Lower lobe of right lung (tissue), 2 donors: ENCODE measurements at regions not wholly inside any gene's neighbourhood (a gene's known extent, or its start where the extent isn't known, plus 50 kb on each side); places are given as distances from the start of the nearest gene placed in this dataset.

Experiments used
- ATAC-seq, 2 donors: fragments of 200-7000 bp; cut with Tn5 transposase; one replicate each; pipeline ENCODE4 v1.9.1; 2020 to 2022; ENCODE audit warnings: mild to moderate bottlenecking in 2 of 2, moderate library complexity in 2 of 2
- DNase-seq: peaks from one replicate; pipeline ENCODE4 v3.0.0-alpha.2; 2020
- H3K27ac ChIP-seq: fragments of 200-600 bp; one replicate; pipeline ENCODE4 v1.8.0; 2022
- H3K27me3 ChIP-seq: fragments of 200-600 bp; one replicate; pipeline ENCODE4 v1.8.0; 2022; ENCODE audit warnings: low read depth
- H3K36me3 ChIP-seq: fragments of 200-600 bp; one replicate; pipeline ENCODE4 v1.8.0; 2022; ENCODE audit warnings: mild to moderate bottlenecking
- H3K4me1 ChIP-seq: fragments of 200-600 bp; one replicate; pipeline ENCODE4 v1.8.0; 2022
- H3K4me3 ChIP-seq: fragments of 200-600 bp; one replicate; pipeline ENCODE4 v1.8.0; 2022; ENCODE audit warnings: mild to moderate bottlenecking
- H3K9me3 ChIP-seq: fragments of 200-600 bp; one replicate; pipeline ENCODE4 v1.8.0; 2022
- CTCF ChIP-seq: fragments of 200-600 bp; IDR thresholded peaks from one replicate; pipeline ENCODE4 v1.8.0; 2022; ENCODE audit warnings: antibody characterized with exemption, mild to moderate bottlenecking
- intact Hi-C: fragments of 100-400 bp; cut with DNase I; formaldehyde crosslinking; loops from one replicate; pipeline ENCODE4 v1.11.0; 2022
- donor health status: DM: no; HTN: yes; CAD: no; lungs with severe emphysema.

- no peak overlapping the region for H3K27ac ChIP-seq
- no peak for TF ChIP-seq CTCF
- H3K4me3 ChIP-seq: no peak overlapping the region
- H3K9me3 ChIP-seq: no peaks in the 10 kb centered on the region
- no peak for ATAC-seq
- H3K36me3 ChIP-seq: no peaks in the 10 kb centered on the region
- no peaks in the 10 kb centered on the region for H3K27me3 ChIP-seq
- no peaks in the 10 kb centered on the region for H3K4me1 ChIP-seq
- intact Hi-C loops: no loop called here
- no peak for DNase-seq
Measured at GRCh38 chr1:191685669-191686068, 472.6 kb upstream of the RGS18 start.

- intact Hi-C loops: no loop called here
- Histone ChIP-seq H3K36me3 (no peaks in the 10 kb centered on the region), H3K27ac (no peak overlapping the region), H3K4me1 (no peaks in the 10 kb centered on the region), H3K27me3 (no peaks in the 10 kb centered on the region), H3K9me3 (no peaks in the 10 kb centered on the region), H3K4me3 (no peak overlapping the region)
- ATAC-seq (no peak), DNase-seq (no peak)
- no peak for TF ChIP-seq CTCF
Measured at GRCh38 chr1:191687721-191688120, 470.5 kb upstream of the RGS18 start.

- intact Hi-C loops: no loop called here
- H3K36me3 ChIP-seq: no peaks in the 10 kb centered on the region
- ATAC-seq (no peak), DNase-seq (no peak)
- H3K27me3 ChIP-seq: no peaks in the 10 kb centered on the region
- H3K9me3 ChIP-seq: no peaks in the 10 kb centered on the region
- no peak overlapping the region for H3K4me3 ChIP-seq
- TF ChIP-seq CTCF: no peak
- H3K4me1 ChIP-seq: no peaks in the 10 kb centered on the region
- H3K27ac ChIP-seq: no peak overlapping the region
Measured at GRCh38 chr1:191690931-191691330, 467.3 kb upstream of the RGS18 start.

- DNase-seq (no peak), ATAC-seq (no peak)
- Histone ChIP-seq H3K9me3 (no peaks in the 10 kb centered on the region), H3K27me3 (no peaks in the 10 kb centered on the region), H3K4me3 (no peak overlapping the region), H3K4me1 (no peaks in the 10 kb centered on the region), H3K27ac (no peak overlapping the region), H3K36me3 (no peaks in the 10 kb centered on the region)
- no peak for TF ChIP-seq CTCF
- intact Hi-C loops: no loop called here
Measured at GRCh38 chr1:191693797-191694196, 464.5 kb upstream of the RGS18 start.

- intact Hi-C loops: no loop called here
- ATAC-seq: no peak
Measured at GRCh38 chr1:191695865-191696264, 462.4 kb upstream of the RGS18 start.

More at GRCh38 chr1:191695865-191696264, 462.4 kb upstream of the RGS18 start:
- Histone ChIP-seq H3K27me3 (no peaks in the 10 kb centered on the region), H3K4me3 (no peak overlapping the region), H3K27ac (no peak overlapping the region), H3K36me3 (no peaks in the 10 kb centered on the region), H3K9me3 (no peaks in the 10 kb centered on the region), H3K4me1 (no peaks in the 10 kb centered on the region)
- no peak for TF ChIP-seq CTCF
- no peak for DNase-seq
